GM21526 (cell line): ENCODE measurements at regions not wholly inside any gene's neighbourhood (a gene's known extent, or its start where the extent isn't known, plus 50 kb on each side); places are given as distances from the start of the nearest gene placed in this dataset.
"Not testable (repeated sequence)": the region's sequence is repeated elsewhere in the genome, so short reads cannot be mapped to it uniquely, and the experiment has no call there.

ENCODE experiments used
- ATAC-seq: cut with Tn5 transposase; IDR thresholded peaks from one replicate; pipeline ENCODE4 v1.9.1; 2021; ENCODE audit warnings: moderate library complexity; ENCODE audit not compliant: unreplicated experiment, low FRiP score

- no peak for ATAC-seq
Observed at GRCh38 chr9:78123808-78124207, 92.2 kb upstream of the GNAQ start.

DNA sequence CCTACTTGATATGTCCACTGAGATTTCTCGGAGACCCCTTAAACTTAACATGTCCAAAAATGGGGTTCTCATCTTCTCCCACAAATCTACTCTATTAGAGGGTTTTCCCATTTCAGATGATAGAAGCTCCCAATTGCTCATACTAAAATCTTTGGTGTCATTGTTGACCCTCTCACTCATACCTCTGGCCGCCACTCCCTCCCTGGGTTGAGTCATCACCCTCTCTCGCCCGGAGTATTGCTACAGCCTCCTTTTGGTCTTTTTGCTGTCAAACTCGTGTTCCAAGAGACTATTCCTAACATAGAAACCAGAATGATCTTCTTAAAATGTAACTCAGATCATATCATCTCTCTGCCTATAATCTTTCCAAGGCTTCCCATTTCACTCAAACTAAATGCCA lies 91.0 kb upstream of the GNAQ start:
- ATAC-seq, result no peak

DNA sequence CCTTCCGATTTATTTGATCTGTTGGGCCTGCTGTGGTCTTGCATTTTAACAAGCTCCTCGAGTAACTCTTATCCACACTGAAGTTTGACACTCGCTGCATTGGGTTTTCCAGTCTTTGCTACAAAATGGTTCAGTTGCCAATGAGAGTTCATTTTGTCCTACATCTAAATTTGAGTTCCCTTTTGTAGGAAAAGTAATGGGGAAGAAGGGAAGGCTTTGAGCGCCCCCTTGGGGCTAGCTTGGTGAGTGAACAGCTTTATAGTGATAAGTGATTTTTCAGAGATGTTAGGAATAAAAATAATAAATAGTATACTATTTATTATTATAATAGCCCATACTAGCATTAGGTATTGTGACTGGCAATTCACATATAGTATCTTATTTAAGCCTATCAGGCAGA lies 89.9 kb upstream of the GNAQ start:
- ATAC-seq, result no peak

DNA sequence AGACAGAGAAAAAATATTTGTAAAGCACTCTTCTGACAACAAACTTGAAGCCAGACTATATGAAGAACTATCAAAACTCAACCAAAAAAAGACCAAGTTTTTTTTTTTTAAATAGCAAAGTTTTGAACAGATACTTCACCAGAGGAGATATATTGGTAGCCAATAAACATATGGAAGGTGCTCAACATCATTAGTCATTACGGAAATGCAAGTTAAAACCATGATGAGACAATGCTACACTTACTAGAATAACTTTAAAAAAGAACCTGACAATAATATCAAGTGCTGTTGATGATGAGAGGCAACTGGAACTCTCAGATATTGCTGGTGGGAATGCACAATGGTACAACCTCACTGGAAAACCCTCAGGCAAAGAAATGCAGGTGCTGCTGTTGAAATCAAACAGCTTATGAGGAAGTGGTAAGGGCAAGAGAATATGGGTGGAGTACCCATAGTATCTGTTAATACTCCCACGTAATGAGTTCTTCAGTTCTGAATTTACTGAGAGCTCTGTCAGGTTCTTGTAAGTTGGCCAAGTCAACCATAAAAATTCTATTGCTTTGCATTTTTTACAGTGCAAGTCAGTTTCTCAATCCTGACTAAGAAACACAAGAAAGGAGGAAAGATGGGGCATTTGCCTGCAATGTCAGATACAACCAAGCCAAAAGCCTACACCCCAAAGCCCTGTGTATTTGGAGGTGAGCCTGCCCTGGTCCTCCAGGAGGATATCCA lies 87.3 kb upstream of the GNAQ start:
- peak; percentile 93 for ATAC-seq

- ATAC-seq, result no peak
Observed at GRCh38 chr9:78115073-78115472, 83.5 kb upstream of the GNAQ start.

- ATAC-seq, result no peak
Observed at GRCh38 chr9:78114581-78114980, 83.0 kb upstream of the GNAQ start.

- no peak for ATAC-seq
Observed at GRCh38 chr9:78112406-78112805, 80.8 kb upstream of the GNAQ start.

DNA sequence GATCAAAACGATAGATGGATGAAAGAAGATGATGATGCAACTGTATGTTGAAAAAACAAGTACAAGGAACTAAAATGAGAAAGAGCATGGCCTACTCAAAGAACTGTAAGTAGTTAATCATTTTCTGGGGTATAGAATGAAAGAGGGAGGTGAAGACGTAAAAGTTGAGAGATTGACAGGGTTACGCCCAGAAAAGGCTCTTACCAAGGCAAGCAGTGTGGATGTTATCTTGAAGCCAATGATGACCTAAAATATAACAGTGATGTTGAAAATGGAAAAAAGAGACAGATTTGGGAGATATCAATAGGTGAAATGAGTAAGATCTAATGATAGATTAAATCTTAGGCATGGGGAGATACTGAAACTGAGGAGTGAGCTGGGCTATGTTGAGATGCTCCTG lies 80.4 kb upstream of the GNAQ start:
- no peak for ATAC-seq

DNA sequence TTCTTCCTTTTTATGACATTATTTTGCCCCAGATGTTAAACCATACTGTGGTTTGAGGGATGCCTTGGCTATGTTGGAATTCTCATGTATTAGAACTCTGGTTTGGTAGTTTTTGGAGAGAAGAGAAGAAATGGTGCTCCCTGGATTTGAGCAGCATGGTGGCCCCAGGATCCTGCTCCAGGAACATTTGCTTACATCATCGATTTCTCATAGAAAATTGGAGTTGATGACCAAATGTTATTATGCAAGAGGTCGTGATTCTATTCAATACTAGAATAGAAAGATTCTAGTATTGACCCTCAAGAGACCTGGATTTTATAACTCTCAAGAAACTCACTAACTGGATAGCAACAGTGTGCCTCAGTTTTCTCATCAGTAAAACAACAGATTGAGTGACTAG lies 77.5 kb upstream of the GNAQ start:
- no peak for ATAC-seq

- ATAC-seq, result not testable (repeated sequence)
Observed at GRCh38 chr9:78106586-78106985, 75.0 kb upstream of the GNAQ start.

- ATAC-seq, result no peak
Observed at GRCh38 chr9:78103971-78104433, 72.4 kb upstream of the GNAQ start.

GRCh38 chr9:78101247-78101646 lies 69.6 kb upstream of the GNAQ start:
- ATAC-seq, result no peak

- ATAC-seq, result no peak
Observed at GRCh38 chr9:78097541-78097940, 65.9 kb upstream of the GNAQ start.

DNA sequence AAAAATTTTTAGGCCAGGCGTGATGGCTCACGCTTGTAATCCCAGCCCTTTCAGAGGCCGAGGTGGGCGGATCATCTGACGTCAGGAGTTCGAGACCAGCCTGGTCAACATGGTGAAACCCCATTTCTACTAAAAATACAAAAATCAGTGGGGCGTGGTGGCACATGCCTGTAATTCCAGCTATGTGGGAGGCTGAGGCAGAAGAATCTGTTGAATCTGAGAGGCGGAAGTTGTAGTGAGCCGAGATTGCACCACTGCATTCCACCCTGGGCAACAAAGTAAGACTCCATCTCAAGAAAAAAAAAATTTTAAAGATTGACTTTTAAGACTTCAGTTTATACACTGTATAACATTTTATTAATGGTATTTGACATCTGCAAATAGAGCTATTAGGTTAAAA lies 60.1 kb upstream of the GNAQ start:
- ATAC-seq, result no peak

DNA sequence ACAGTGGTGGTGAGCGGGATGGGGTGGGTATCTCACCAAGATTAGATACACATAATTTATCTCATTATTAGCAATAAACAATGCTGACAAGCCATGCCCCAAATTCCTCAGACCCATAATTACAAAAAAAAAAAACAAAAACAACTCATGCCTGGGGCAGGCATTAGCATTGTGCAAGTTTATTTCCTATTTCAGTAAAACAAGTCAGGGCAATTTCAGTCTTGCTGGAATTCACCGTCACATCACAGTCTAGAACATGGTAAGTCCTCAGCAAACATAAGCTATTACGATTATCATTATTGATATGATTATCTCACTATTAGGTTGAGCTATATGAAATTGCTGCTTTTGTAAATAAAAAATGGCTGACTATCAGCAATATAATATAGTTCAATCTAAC lies 57.5 kb upstream of the GNAQ start:
- no peak for ATAC-seq

- ATAC-seq, result not testable (repeated sequence)
Observed at GRCh38 chr9:78088190-78088589, 56.6 kb upstream of the GNAQ start.
